ENCODE measurements at regions not wholly inside any gene's neighbourhood (a gene's known extent, or its start where the extent isn't known, plus 50 kb on each side); places are given as distances from the start of the nearest gene placed in this dataset.

GRCh38 chr12:92235703-92236472 is 90.2 kb upstream of the BTG1 start:
- TF ChIP-seq CTCF (IDR thresholded peaks at IDR 0.05), result no peak
- TF ChIP-seq POLR2A (IDR thresholded peaks at IDR 0.05; ENCODE audit: low read depth), result no peak
- no peak for TF ChIP-seq POLR2AphosphoS5 (IDR thresholded peaks at IDR 0.05)
- TF ChIP-seq EP300 (IDR thresholded peaks at IDR 0.05), result no peak
